Ascending aorta (tissue), 2 donors: ENCODE measurements at regions not wholly inside any gene's neighbourhood (a gene's known extent, or its start where the extent isn't known, plus 50 kb on each side); places are given as distances from the start of the nearest gene placed in this dataset.

Experiments used
- DNase-seq, 2 donors: peaks; one replicate each; pipeline ENCODE4 v3.0.0-alpha.2; 2019; ENCODE audit warnings: low spot score in 2 of 2
- H3K27ac ChIP-seq, 2 donors: fragments of 200-600 bp; sonication (generic); one replicate each; pipeline ENCODE4 v1.5.1; 2016 to 2017; ENCODE audit warnings: mild to moderate bottlenecking in 1 of 2
- H3K27me3 ChIP-seq: fragments of 200-600 bp; sonication (generic); one replicate; pipeline ENCODE4 v1.5.1; 2017
- H3K36me3 ChIP-seq, 2 donors: fragments of 200-600 bp; sonication (generic); one replicate each; pipeline ENCODE4 v1.5.1; 2016
- H3K4me1 ChIP-seq, 2 donors: fragments of 200-600 bp; sonication (generic); one replicate each; pipeline ENCODE4 v1.5.1; 2016 to 2017; ENCODE audit warnings: mild to moderate bottlenecking in 1 of 2
- H3K4me3 ChIP-seq, 2 donors: fragments of 200-600 bp; sonication (generic); one replicate each; pipeline ENCODE4 v1.5.1; 2016 to 2017; ENCODE audit warnings: mild to moderate bottlenecking in 1 of 2
- H3K9me3 ChIP-seq, 2 donors: fragments of 200-600 bp; sonication (generic); one replicate each; pipeline ENCODE4 v1.5.1; 2016
- intact Hi-C: fragments of 100-400 bp; cut with DNase I; formaldehyde crosslinking; loops from one replicate; pipeline ENCODE4 v1.15.1; 2023
- TF ChIP-seq, protein P1 (sequence below), 3 experiments: fragments of 200-600 bp in 2 of 3; fragments of 450-650 bp in 1 of 3; sonication (generic) in 2 of 3; IDR thresholded peaks; one replicate each; pipeline ENCODE4 v1.5.1; 2016 to 2019; ENCODE audit warnings: antibody characterized with exemption in 3 of 3, mild to moderate bottlenecking in 1 of 3, moderate library complexity in 1 of 3

DNA sequence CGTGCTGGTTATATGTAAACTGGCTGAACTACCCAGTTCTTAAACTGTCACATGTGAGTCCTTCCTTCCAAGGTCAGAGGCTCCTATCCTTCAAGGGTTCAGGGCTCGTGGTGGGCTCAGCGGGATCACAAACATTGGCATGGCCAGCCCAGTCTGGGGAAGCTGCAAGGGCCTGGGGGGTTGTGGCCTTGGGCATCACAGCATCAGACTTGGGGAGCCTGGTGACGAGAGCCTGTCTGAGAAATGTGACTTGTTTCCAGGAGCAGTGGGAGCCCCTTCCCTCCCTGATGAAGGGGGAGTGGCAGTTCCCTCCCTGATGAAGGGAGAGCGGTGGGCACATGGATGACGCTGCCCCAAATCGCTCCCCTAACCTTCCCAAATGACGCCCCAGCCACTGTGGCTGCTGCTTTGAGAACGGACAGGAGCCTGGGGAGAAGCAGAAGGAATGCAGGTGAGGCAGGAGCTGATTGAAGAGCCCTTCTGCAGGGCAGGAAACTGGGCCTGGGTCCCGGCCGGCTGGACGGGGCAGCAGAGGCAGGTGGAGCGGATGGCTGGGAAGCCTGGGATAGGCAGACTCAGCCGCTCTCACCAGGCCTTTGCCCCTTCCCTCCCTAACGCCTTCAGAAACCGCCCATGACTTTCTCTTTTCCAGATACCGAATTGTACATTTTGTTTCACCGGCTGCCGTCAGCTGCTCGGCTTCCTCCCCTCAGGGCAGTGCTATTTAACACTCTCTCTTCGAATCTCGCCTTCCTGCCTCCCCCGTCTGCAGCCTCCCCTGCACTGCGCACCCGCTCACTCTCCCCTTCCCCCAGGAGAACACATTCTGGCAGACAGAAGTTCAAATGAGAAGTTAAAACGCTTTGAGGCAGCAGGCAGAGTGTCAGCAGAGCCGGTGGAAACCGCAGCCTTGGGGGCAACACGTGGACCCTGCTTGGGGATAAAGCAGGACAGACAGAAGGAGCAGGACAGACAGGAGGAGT is 1486.7 kb downstream of the BRD1 start:
- no peaks in the 10 kb centered on the region for H3K36me3 ChIP-seq
- intact Hi-C loops = no loop called here
- no peaks in the 10 kb centered on the region for H3K4me1 ChIP-seq
- no peaks in the 10 kb centered on the region for H3K9me3 ChIP-seq
- TF ChIP-seq, protein P1, sequence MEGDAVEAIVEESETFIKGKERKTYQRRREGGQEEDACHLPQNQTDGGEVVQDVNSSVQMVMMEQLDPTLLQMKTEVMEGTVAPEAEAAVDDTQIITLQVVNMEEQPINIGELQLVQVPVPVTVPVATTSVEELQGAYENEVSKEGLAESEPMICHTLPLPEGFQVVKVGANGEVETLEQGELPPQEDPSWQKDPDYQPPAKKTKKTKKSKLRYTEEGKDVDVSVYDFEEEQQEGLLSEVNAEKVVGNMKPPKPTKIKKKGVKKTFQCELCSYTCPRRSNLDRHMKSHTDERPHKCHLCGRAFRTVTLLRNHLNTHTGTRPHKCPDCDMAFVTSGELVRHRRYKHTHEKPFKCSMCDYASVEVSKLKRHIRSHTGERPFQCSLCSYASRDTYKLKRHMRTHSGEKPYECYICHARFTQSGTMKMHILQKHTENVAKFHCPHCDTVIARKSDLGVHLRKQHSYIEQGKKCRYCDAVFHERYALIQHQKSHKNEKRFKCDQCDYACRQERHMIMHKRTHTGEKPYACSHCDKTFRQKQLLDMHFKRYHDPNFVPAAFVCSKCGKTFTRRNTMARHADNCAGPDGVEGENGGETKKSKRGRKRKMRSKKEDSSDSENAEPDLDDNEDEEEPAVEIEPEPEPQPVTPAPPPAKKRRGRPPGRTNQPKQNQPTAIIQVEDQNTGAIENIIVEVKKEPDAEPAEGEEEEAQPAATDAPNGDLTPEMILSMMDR (IDR thresholded peaks at IDR 0.05) = no peak
- no peak for DNase-seq
- H3K27me3 ChIP-seq = no peaks in the 10 kb centered on the region
- H3K27ac ChIP-seq = no peak overlapping the region
- H3K4me3 ChIP-seq = no peak overlapping the region

DNA sequence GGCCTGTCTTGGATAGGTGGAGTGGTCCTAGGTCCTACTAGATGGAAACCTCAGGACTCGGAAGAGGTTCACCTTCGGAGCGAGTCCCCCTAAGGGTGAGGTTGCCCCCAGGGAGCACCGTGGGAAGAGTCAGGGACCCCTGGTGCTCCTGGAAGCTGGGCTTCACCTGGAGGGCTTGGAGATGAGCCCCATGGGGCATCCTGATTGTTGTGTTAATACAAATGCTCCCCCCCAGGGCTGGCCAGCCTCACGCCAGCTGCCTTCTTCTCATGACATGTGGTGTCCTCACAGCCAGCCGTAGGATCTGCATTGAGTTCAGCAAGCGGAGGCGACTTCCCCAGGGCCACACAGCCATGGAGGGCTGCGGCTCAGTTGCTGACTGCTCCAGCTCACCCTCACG is 1487.5 kb downstream of the BRD1 start:
- TF ChIP-seq, protein P1 (IDR thresholded peaks at IDR 0.05) = no peak
- no peak for DNase-seq
- intact Hi-C loops = no loop called here
- Histone ChIP-seq H3K27ac (no peak overlapping the region), H3K36me3 (no peaks in the 10 kb centered on the region), H3K27me3 (no peaks in the 10 kb centered on the region), H3K9me3 (no peaks in the 10 kb centered on the region), H3K4me3 (no peak overlapping the region), H3K4me1 (no peaks in the 10 kb centered on the region)

DNA sequence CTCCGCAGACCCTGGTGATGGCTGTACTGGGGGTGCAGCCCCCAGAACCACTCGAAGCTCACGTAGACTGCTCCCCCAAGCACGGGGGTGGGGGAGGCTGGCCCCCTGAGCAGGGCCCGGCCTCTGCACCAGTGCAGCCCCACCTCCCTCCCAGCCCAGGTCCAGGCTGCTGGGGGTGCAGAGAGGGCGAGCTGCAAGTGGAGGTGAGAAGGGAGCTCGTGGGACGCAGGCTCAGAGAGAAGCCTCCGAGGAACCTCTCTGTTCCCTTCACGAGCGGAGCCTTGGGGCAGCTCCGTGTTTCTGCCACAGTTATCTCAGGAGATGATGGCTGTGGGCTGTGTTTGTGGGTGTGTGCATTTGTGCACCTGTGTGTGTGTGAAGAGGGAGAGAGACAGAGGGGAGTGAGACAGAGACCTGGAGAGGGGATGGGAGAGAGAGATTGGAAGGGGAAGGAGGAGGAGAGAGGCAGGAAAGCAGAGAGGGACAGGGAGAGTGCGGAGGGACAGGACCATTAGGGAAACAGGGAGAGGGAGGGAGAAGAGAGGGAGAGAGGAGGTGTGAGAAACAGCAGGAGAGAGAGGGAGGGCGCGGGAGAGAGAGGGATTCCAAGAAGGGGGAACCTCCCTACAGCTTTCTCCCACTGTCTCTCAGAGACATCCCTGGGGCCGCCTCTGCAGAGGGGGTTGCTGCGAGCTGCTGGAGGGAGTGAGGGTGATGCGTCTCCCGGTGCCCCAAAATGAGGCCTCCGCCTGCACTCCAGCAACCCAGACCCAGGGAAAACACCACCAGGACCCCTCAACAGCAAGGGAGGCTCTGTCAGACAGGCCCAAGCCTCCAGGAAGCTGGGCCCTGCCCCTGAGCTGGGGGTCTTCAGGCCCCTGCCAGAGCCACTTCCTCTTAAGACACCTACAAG is 1488.6 kb downstream of the BRD1 start:
- Histone ChIP-seq H3K36me3 (no peaks in the 10 kb centered on the region), H3K27ac (no peak overlapping the region), H3K4me3 (no peak overlapping the region), H3K9me3 (no peaks in the 10 kb centered on the region), H3K4me1 (no peaks in the 10 kb centered on the region), H3K27me3 (no peaks in the 10 kb centered on the region)
- intact Hi-C loops = no loop called here
- no peak for DNase-seq
- TF ChIP-seq, protein P1 (IDR thresholded peaks at IDR 0.05) = no peak

DNA sequence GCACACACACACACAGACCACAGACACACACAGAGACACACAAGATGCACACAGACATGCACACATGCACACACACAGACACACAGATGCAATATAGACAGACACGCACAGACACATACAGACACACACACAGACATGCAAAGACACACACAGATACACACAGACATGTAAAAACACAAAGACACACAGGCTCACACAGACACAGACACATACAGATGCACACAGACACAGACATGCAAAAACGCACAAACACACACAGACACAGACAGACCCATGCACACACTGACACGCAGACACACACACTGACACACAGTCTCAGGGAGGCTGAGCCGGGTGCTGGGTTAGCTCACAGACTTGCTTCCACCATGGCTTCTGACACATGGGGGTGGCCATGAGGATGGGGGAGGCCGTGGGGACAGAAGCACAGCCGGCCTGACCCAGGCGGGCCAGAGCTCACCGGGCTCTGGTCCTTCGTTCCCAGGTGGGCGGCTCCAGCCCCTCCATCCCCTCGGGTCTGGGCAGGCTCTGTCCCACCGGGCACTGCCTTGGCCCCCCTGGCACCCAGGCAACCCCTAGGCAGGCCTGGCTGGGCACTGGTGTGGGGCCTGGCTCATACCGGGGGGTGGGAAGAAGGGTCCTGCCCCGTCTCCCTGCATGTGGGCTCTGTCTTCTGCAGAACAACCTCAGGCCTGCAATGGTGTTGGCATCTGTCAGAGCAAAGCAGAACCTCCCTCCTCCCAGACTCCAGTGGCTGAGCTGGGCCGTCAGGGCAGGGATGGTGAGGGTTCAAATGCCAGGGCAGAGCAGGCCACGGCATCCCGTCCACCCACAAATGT is 1489.5 kb downstream of the BRD1 start:
- intact Hi-C loops = no loop called here
- Histone ChIP-seq H3K27ac (no peak overlapping the region), H3K9me3 (no peaks in the 10 kb centered on the region), H3K4me1 (no peaks in the 10 kb centered on the region), H3K27me3 (no peaks in the 10 kb centered on the region), H3K36me3 (no peaks in the 10 kb centered on the region), H3K4me3 (no peak overlapping the region)
- DNase-seq = no peak
- TF ChIP-seq, protein P1 (IDR thresholded peaks at IDR 0.05) = no peak
